K562 (cell line): ENCODE measurements at regions not wholly inside any gene's neighbourhood (a gene's known extent, or its start where the extent isn't known, plus 50 kb on each side); places are given as distances from the start of the nearest gene placed in this dataset.

Source experiments
- ATF1 ChIP-seq, 2 experiments: fragments of 450-650 bp in 1 of 2; IDR thresholded peaks; 2 replicates each; pipeline ENCODE4 v1.6.1; 2016; ENCODE audit warnings: missing compliant biosample characterization in 1 of 2, missing genetic modification characterization in 1 of 2
- ETV5 ChIP-seq: sonication (generic); formaldehyde crosslinking; IDR thresholded peaks from 2 replicates; pipeline ENCODE4 v1.4.0; 2020; ENCODE audit warnings: low read depth, mild to moderate bottlenecking, missing genetic modification reagents
- FOXK2 ChIP-seq, 2 experiments: fragments of 450-650 bp; IDR thresholded peaks in 1 of 2; conservative IDR thresholded peaks in 1 of 2; 2 replicates each; pipeline ENCODE4 v1.6.1; 2016; ENCODE audit warnings: low read depth in 2 of 2, mild to moderate bottlenecking in 1 of 2
- GABPB2 ChIP-seq: fragments of 250-450 bp; sonication (Bioruptor Pico); conservative IDR thresholded peaks from 2 replicates; pipeline ENCODE4 v1.5.1; 2021; ENCODE audit warnings: mild to moderate bottlenecking
- KHSRP ChIP-seq: fragments of 450-650 bp; IDR thresholded peaks from 2 replicates; pipeline ENCODE4 v1.6.1; 2017
- TAL1 ChIP-seq: fragments of 450-650 bp; IDR thresholded peaks from 2 replicates; pipeline ENCODE4 v1.6.1; 2016; ENCODE audit warnings: mild to moderate bottlenecking
- ZNF175 ChIP-seq: fragments of 200-800 bp; sonication (Bioruptor generic); IDR thresholded peaks from 2 replicates; pipeline ENCODE4 v1.6.1; 2016; ENCODE audit warnings: low read depth, mild to moderate bottlenecking, missing genetic modification characterization, missing compliant biosample characterization
- ZNF584 ChIP-seq: fragments of 200-800 bp; sonication (Bioruptor generic); IDR thresholded peaks from 2 replicates; pipeline ENCODE4 v1.6.1; 2016; ENCODE audit warnings: low read depth, mild to moderate bottlenecking, missing genetic modification characterization, missing compliant biosample characterization
- ZSCAN32 ChIP-seq: fragments of 450-650 bp; formaldehyde crosslinking; IDR thresholded peaks from 2 replicates; pipeline ENCODE4 v1.4.0; 2020; ENCODE audit warnings: mild to moderate bottlenecking, moderate library complexity
- TF ChIP-seq, protein P1 (sequence below): IDR thresholded peaks from 2 replicates; pipeline ENCODE4 v1.6.1; 2011; ENCODE audit warnings: borderline replicate concordance, low read depth, mild to moderate bottlenecking, moderate library complexity, low read length; ENCODE audit not compliant: insufficient read depth, poor library complexity, severe bottlenecking
- TF ChIP-seq, protein P2 (sequence below): sonication (generic); formaldehyde crosslinking; IDR thresholded peaks from 2 replicates; pipeline ENCODE4 v1.8.0; 2022; ENCODE audit warnings: missing genetic modification reagents, mild to moderate bottlenecking, moderate library complexity, borderline replicate concordance

DNA sequence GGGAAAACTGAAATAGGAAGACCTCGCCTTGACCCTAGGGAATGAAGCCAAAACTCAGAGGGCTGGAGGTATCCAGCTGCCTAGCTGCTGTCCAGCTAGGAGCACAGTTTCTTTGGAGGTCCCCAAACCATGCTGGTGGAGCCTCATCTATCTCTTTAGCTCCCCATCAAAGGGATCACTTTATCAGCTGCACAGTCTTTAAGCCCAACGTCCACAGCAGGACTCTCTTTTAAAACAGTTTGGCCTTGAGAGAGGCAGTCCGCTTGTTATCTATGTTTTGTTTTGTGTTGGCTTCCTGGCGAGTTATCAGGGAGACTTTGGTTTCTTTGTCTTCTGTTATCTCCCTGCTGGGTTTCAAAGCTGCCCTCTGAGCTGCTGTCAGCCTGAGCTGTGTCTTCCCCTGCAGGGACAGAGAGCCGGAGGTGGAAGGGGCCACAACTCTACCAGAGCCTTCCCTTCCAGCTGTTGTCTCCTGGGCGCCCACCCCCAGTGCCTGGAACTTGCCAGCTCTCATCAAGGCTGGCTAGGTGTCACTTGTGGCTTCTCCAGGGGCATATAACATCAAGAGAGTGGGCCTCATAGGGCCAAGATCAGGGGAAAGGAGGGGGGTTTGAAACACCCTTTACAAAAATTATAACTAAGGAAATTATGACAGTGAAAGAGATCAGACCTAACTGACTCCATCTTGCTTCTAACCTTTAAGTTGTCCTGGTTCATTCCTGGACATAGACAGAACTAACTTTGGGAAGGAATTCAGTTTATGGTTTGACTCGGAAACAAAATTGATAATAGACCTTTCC is 61.4 kb upstream of the C15orf39 start (continued):
- TF ChIP-seq, protein P1, sequence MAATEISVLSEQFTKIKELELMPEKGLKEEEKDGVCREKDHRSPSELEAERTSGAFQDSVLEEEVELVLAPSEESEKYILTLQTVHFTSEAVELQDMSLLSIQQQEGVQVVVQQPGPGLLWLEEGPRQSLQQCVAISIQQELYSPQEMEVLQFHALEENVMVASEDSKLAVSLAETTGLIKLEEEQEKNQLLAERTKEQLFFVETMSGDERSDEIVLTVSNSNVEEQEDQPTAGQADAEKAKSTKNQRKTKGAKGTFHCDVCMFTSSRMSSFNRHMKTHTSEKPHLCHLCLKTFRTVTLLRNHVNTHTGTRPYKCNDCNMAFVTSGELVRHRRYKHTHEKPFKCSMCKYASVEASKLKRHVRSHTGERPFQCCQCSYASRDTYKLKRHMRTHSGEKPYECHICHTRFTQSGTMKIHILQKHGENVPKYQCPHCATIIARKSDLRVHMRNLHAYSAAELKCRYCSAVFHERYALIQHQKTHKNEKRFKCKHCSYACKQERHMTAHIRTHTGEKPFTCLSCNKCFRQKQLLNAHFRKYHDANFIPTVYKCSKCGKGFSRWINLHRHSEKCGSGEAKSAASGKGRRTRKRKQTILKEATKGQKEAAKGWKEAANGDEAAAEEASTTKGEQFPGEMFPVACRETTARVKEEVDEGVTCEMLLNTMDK, result no peak
- TF ChIP-seq ZSCAN32 (CRISPR knock-in tag), result no peak
- no peak for TF ChIP-seq ATF1 (CRISPR knock-in tag; IDR thresholded peaks at IDR 0.05)
- TF ChIP-seq ATF1 (tag; IDR thresholded peaks at IDR 0.05), result no peak
- no peak for TF ChIP-seq KHSRP
- TF ChIP-seq, protein P2, sequence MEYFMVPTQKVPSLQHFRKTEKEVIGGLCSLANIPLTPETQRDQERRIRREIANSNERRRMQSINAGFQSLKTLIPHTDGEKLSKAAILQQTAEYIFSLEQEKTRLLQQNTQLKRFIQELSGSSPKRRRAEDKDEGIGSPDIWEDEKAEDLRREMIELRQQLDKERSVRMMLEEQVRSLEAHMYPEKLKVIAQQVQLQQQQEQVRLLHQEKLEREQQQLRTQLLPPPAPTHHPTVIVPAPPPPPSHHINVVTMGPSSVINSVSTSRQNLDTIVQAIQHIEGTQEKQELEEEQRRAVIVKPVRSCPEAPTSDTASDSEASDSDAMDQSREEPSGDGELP (CRISPR knock-in tag), result peak; percentile 53; the same call in 1 of the 2 replicates
- TF ChIP-seq FOXK2 (conservative IDR thresholded peaks at IDR 0.05 in 1 of 2, IDR thresholded peaks at IDR 0.05 in 1 of 2; ENCODE audit: low read depth in 2 of 2), result no peak
- TF ChIP-seq TAL1, result peak; percentile 57; the same call in 1 of the 2 replicates
- peak; percentile 62; the same call in 1 of the 2 replicates for TF ChIP-seq ETV5 (CRISPR knock-in tag)
- no peak for TF ChIP-seq ZNF584
- no peak for TF ChIP-seq ZNF175 (CRISPR knock-in tag)
- TF ChIP-seq GABPB2, result no peak
